Endothelial cell of umbilical vein (primary cell): ENCODE measurements at regions not wholly inside any gene's neighbourhood (a gene's known extent, or its start where the extent isn't known, plus 50 kb on each side); places are given as distances from the start of the nearest gene placed in this dataset.

Experiments used
- BruUV-seq: library from RNA; stranded (reverse); fragments of 400-500 nt; replicated peaks from 2 replicates; lab custom pipeline; 2021; lab: Mats Ljungman, UMichigan
- CTCF ChIA-PET: fragments of 300-600, 350-600 bp; sonication (Branson Sonifier 250); formaldehyde crosslinking; loops from one replicate; lab custom pipeline; 2021; ENCODE audit warnings: antibody characterized with exemption, inconsistent platforms; lab: Charles Lee
- POLR2A ChIA-PET: fragments of 300-600, 350-600 bp; sonication (Branson Sonifier 250); formaldehyde crosslinking; loops from one replicate; lab custom pipeline; 2021; ENCODE audit warnings: antibody characterized with exemption, inconsistent platforms; lab: Charles Lee
- DNase-seq: peaks from one replicate; pipeline ENCODE4 v3.0.0-alpha.2; 2011; ENCODE audit warnings: low read depth, low spot score
- FAIRE-seq: peaks from 2 replicates; lab custom pipeline; 2011; peaks lifted over from hg19 to GRCh38; lab: Jason Lieb, UNC
- H2AFZ ChIP-seq: 2 replicates; pipeline ENCODE4 v1.6.0; 2012; ENCODE audit warnings: low read depth, low read length, control low read depth, inconsistent platforms
- H3K27ac ChIP-seq: 2 replicates; pipeline ENCODE4 v1.5.1; 2011; ENCODE audit warnings: low read depth, mild to moderate bottlenecking, control low read depth, low read length, moderate library complexity; ENCODE audit not compliant: insufficient read depth
- H3K27me3 ChIP-seq, 2 experiments: 2 replicates each; pipeline versions ENCODE4 v1.6.0 to v1.6.1; 2011; ENCODE audit warnings: low read length in 2 of 2, mixed read lengths in 1 of 2; ENCODE audit not compliant: control insufficient read depth in 2 of 2, insufficient read depth in 2 of 2
- H3K36me3 ChIP-seq, 2 experiments: 2 replicates in 1 of 2; 3 replicates in 1 of 2; pipeline ENCODE4 v1.5.1; 2011; ENCODE audit warnings: low read length in 2 of 2, mild to moderate bottlenecking in 1 of 2, moderate library complexity in 1 of 2; ENCODE audit not compliant: control insufficient read depth in 2 of 2, insufficient read depth in 2 of 2; ENCODE audit errors: extremely low read depth in 1 of 2
- H3K4me1 ChIP-seq: 3 replicates; pipeline ENCODE4 v1.5.1; 2011; ENCODE audit warnings: mild to moderate bottlenecking, low read length; ENCODE audit not compliant: control insufficient read depth, insufficient read depth; ENCODE audit errors: extremely low read depth
- H3K4me2 ChIP-seq: 2 replicates; pipeline ENCODE4 v1.6.1; 2011; ENCODE audit warnings: low read length, control low read depth, mixed read lengths; ENCODE audit not compliant: insufficient read depth
- H3K4me3 ChIP-seq, 3 experiments: fragments of 200-600 bp in 1 of 3; sonication (generic), shearing (Covaris generic) in 1 of 3; replicated peaks in 1 of 3; 2 replicates each; pipeline ENCODE4 v1.5.1; 2011 to 2016; ENCODE audit warnings: control low read depth in 3 of 3, low read length in 3 of 3, mild to moderate bottlenecking in 2 of 3, inconsistent platforms in 1 of 3, low read depth in 1 of 3, moderate library complexity in 1 of 3; ENCODE audit not compliant: insufficient read depth in 1 of 3
- H3K79me2 ChIP-seq: 2 replicates; pipeline ENCODE4 v1.6.0; 2012; ENCODE audit warnings: low read length, inconsistent platforms; ENCODE audit not compliant: control insufficient read depth, insufficient read depth
- H3K9ac ChIP-seq: replicated peaks from 2 replicates; pipeline ENCODE3; 2011; ENCODE audit warnings: low read length, control low read depth; ENCODE audit not compliant: insufficient read depth; ENCODE audit errors: extremely low read depth
- H3K9me1 ChIP-seq: replicated peaks from 3 replicates; pipeline ENCODE4 v1.6.0; 2011; ENCODE audit warnings: mild to moderate bottlenecking, low read length; ENCODE audit not compliant: control insufficient read depth, insufficient read depth; ENCODE audit errors: extremely low read depth
- H3K9me3 ChIP-seq: replicated peaks from 2 replicates; pipeline ENCODE4 v1.5.1; 2012; ENCODE audit warnings: low read length, inconsistent platforms; ENCODE audit not compliant: control insufficient read depth, insufficient read depth
- H4K20me1 ChIP-seq: replicated peaks from 2 replicates; pipeline ENCODE3; 2011; ENCODE audit warnings: mild to moderate bottlenecking, low read length; ENCODE audit not compliant: control insufficient read depth, insufficient read depth; ENCODE audit errors: extremely low read depth
- CTCF ChIP-seq, 2 donors: IDR thresholded peaks; 1 replicate in 1 of 2; 2 replicates in 1 of 2; pipeline ENCODE4 v1.5.1; 2011; ENCODE audit warnings: low read length in 2 of 2, mild to moderate bottlenecking in 2 of 2, moderate library complexity in 2 of 2, control low read depth in 1 of 2, inconsistent platforms in 1 of 2, low read depth in 1 of 2; ENCODE audit not compliant: insufficient read depth in 1 of 2; ENCODE audit errors: extremely low read depth in 1 of 2
- EZH2 ChIP-seq: IDR thresholded peaks from 2 replicates; pipeline ENCODE4 v1.6.1; 2012; ENCODE audit warnings: borderline replicate concordance, low read depth, mild to moderate bottlenecking, moderate library complexity, low read length, inconsistent platforms; ENCODE audit not compliant: severe bottlenecking
- FOS ChIP-seq: IDR thresholded peaks from 2 replicates; pipeline ENCODE4 v1.6.1; 2011; ENCODE audit warnings: mild to moderate bottlenecking, low read length, moderate library complexity, borderline replicate concordance; ENCODE audit not compliant: insufficient read depth
- GATA2 ChIP-seq: IDR thresholded peaks from 2 replicates; pipeline ENCODE4 v1.7.0; 2011; ENCODE audit warnings: low read depth, mild to moderate bottlenecking, moderate library complexity, mixed read lengths, low read length; ENCODE audit not compliant: insufficient read length, insufficient read depth
- JUN ChIP-seq: IDR thresholded peaks from 2 replicates; pipeline ENCODE4 v1.6.1; 2011; ENCODE audit warnings: borderline replicate concordance, low read depth; ENCODE audit not compliant: insufficient read length, insufficient read depth
- MAX ChIP-seq: IDR thresholded peaks from 2 replicates; pipeline ENCODE4 v1.6.1; 2011; ENCODE audit not compliant: insufficient read depth, insufficient read length
- MYC ChIP-seq: IDR thresholded peaks from one replicate; pipeline ENCODE4 v1.6.1; 2011; ENCODE audit warnings: mild to moderate bottlenecking, low read depth, low read length
- POLR2A ChIP-seq: IDR thresholded peaks from 2 replicates; pipeline ENCODE4 v1.6.1; 2012; ENCODE audit warnings: low read depth, mild to moderate bottlenecking, control low read depth, low read length
- POLR2AphosphoS5 ChIP-seq: IDR thresholded peaks from 2 replicates; pipeline ENCODE4 v1.6.1; 2012; ENCODE audit warnings: low read depth, mild to moderate bottlenecking, control low read depth, low read length, moderate library complexity; ENCODE audit not compliant: insufficient read depth
- dilution Hi-C: fragments of 300-500 bp; cut with MboI; formaldehyde crosslinking; loops from one replicate; pipeline ENCODE4 v1.15.0; 2019; ENCODE audit warnings: low sequenced_read_pairs; ENCODE audit not compliant: extremely low pct_ligation_motif_present
- intact Hi-C: fragments of 100-400 bp; cut with micrococcal nuclease; formaldehyde crosslinking; loops from one replicate; pipeline ENCODE4 v1.10.0; 2022

- no peak for TF ChIP-seq EZH2
- TF ChIP-seq GATA2, result no peak
- no peak for TF ChIP-seq POLR2AphosphoS5
- TF ChIP-seq JUN, result no peak
- no peak for TF ChIP-seq MYC
- no peak for TF ChIP-seq POLR2A
- no peak for TF ChIP-seq FOS
- no peak for TF ChIP-seq MAX
- TF ChIP-seq CTCF (IDR thresholded peaks at IDR 0.05; ENCODE audit: extremely low read depth in 1 of 2, insufficient read depth in 1 of 2, low read depth in 1 of 2, low read length in 2 of 2), result no peak
- Histone ChIP-seq H3K9ac (no peak overlapping the region), H3K27me3 (peaks cover 0 to 1% of the 10 kb centered on the region in 2 experiments), H3K4me2 (no peak overlapping the region), H3K4me3 (no peak overlapping the region), H3K4me1 (no peaks in the 10 kb centered on the region), H3K9me3 (no peaks in the 10 kb centered on the region), H3K9me1 (no peaks in the 10 kb centered on the region), H3K27ac (no peak overlapping the region), H3K36me3 (no peaks in the 10 kb centered on the region), H2AFZ (no peak overlapping the region), H3K79me2 (no peaks in the 10 kb centered on the region), H4K20me1 (no peaks in the 10 kb centered on the region)
- intact Hi-C loops, result loop anchor here (5.0 kb wide), 1 partner anchor 401 kb away; no protein-coding TSS in a partner anchor
- no peak for FAIRE-seq
- CTCF ChIA-PET, result no interaction called here
- DNase-seq, result no peak
- dilution Hi-C loops, result no loop called here
- POLR2A ChIA-PET, result no interaction called here
- BruUV-seq, result no TSS peak
Measured at GRCh38 chr4:56238251-56238650, 149.0 kb downstream of the AASDH start.
